OCI-LY1 (cell line): ENCODE measurements at regions not wholly inside any gene's neighbourhood (a gene's known extent, or its start where the extent isn't known, plus 50 kb on each side); places are given as distances from the start of the nearest gene placed in this dataset.

Experiments
- H2AFZ ChIP-seq: fragments of 200-600 bp; sonication (generic), shearing (Covaris generic); 2 replicates; pipeline ENCODE4 v1.6.0; 2014; ENCODE audit warnings: antibody characterized with exemption, mild to moderate bottlenecking, low read length
- H3F3A ChIP-seq: fragments of 200-600 bp; sonication (generic), shearing (Covaris generic); 2 replicates; pipeline ENCODE4 v1.6.0; 2014; ENCODE audit warnings: mild to moderate bottlenecking, antibody characterized with exemption, low read length, moderate library complexity; ENCODE audit not compliant: insufficient read depth
- H3K27ac ChIP-seq: fragments of 200-600 bp; sonication (generic); 2 replicates; pipeline ENCODE4 v1.5.1; 2014; ENCODE audit warnings: low read length, mixed run types, mild to moderate bottlenecking, low read depth; ENCODE audit not compliant: poor library complexity, severe bottlenecking
- H3K27me3 ChIP-seq: fragments of 200-600 bp; sonication (generic); 2 replicates; pipeline ENCODE4 v1.6.0; 2014; ENCODE audit warnings: antibody characterized with exemption, mild to moderate bottlenecking, low read length, moderate library complexity; ENCODE audit not compliant: insufficient read depth
- H3K36me3 ChIP-seq: fragments of 200-600 bp; sonication (generic); 2 replicates; pipeline ENCODE4 v1.6.1; 2014; ENCODE audit warnings: mild to moderate bottlenecking, antibody characterized with exemption, low read length, moderate library complexity, mixed read lengths; ENCODE audit not compliant: insufficient read depth
- H3K4me1 ChIP-seq: fragments of 200-600 bp; sonication (generic); 2 replicates; pipeline ENCODE4 v1.5.1; 2014; ENCODE audit warnings: mild to moderate bottlenecking, low read length, moderate library complexity; ENCODE audit not compliant: insufficient read depth, severe bottlenecking
- H3K4me2 ChIP-seq: fragments of 200-600 bp; sonication (generic), shearing (Covaris generic); 2 replicates; pipeline ENCODE4 v1.6.1; 2014; ENCODE audit warnings: low read length
- H3K4me3 ChIP-seq: fragments of 200-600 bp; sonication (generic); 2 replicates; pipeline ENCODE4 v1.5.1; 2014; ENCODE audit warnings: low read length, low read depth, mild to moderate bottlenecking, mixed read lengths; ENCODE audit not compliant: poor library complexity, severe bottlenecking
- H3K79me2 ChIP-seq: fragments of 200-600 bp; shearing (Covaris generic); 2 replicates; pipeline ENCODE4 v1.6.1; 2016; ENCODE audit warnings: mixed run types, low read length, mixed read lengths; ENCODE audit not compliant: insufficient read depth
- H3K9ac ChIP-seq: fragments of 200-600 bp; sonication (generic), shearing (Covaris generic); 2 replicates; pipeline ENCODE4 v1.6.1; 2014; ENCODE audit warnings: mild to moderate bottlenecking, low read length, mixed read lengths
- H3K9me2 ChIP-seq: fragments of 200-600 bp; sonication (generic), shearing (Covaris generic); 2 replicates; pipeline ENCODE4 v1.6.1; 2014; ENCODE audit warnings: low read depth, mild to moderate bottlenecking, low read length, mixed read lengths
- H3K9me3 ChIP-seq: fragments of 200-600 bp; shearing (Covaris generic); 2 replicates; pipeline ENCODE4 v1.6.1; 2014; ENCODE audit warnings: low read length, mixed read lengths
- H4K20me1 ChIP-seq: fragments of 200-600 bp; sonication (generic), shearing (Covaris generic); 2 replicates; pipeline ENCODE4 v1.6.0; 2016; ENCODE audit warnings: mild to moderate bottlenecking, low read length; ENCODE audit not compliant: insufficient read depth
- CTCF ChIP-seq: fragments of 200-600 bp; sonication (generic), shearing (Covaris generic); IDR thresholded peaks from 2 replicates; pipeline ENCODE4 v1.5.1; 2017; ENCODE audit warnings: mild to moderate bottlenecking, antibody characterized with exemption, low read length, moderate library complexity, mixed read lengths
- EZH2 ChIP-seq: fragments of 200-600 bp; sonication (generic), shearing (Covaris generic); IDR thresholded peaks from 2 replicates; pipeline ENCODE4 v1.8.0; 2017; ENCODE audit warnings: borderline replicate concordance, mixed run types, mild to moderate bottlenecking, antibody characterized with exemption, low read length, moderate library complexity, mixed read lengths

- Histone ChIP-seq H3F3A (no peaks in the 10 kb centered on the region), H3K9me2 (no peaks in the 10 kb centered on the region), H4K20me1 (no peaks in the 10 kb centered on the region), H3K9me3 (no peaks in the 10 kb centered on the region), H3K4me2 (no peak overlapping the region), H3K4me1 (no peaks in the 10 kb centered on the region), H2AFZ (no peak overlapping the region), H3K9ac (no peak overlapping the region), H3K79me2 (no peaks in the 10 kb centered on the region), H3K36me3 (no peaks in the 10 kb centered on the region), H3K4me3 (no peak overlapping the region), H3K27ac (no peak overlapping the region), H3K27me3 (no peaks in the 10 kb centered on the region)
- TF ChIP-seq CTCF (no peak), EZH2 (no peak)
These were observed 203.7 kb upstream of the FOXQ1 start for GRCh38 chr6:1108198-1108597.

- no peak overlapping the region for H3K4me3 ChIP-seq
- H3K4me1 ChIP-seq = no peaks in the 10 kb centered on the region
- H3K36me3 ChIP-seq = no peaks in the 10 kb centered on the region
- TF ChIP-seq EZH2 (no peak), CTCF (no peak)
- no peak overlapping the region for H3K4me2 ChIP-seq
- H3F3A ChIP-seq = no peaks in the 10 kb centered on the region
- no peaks in the 10 kb centered on the region for H4K20me1 ChIP-seq
- no peaks in the 10 kb centered on the region for H3K79me2 ChIP-seq
- H3K9ac ChIP-seq = no peak overlapping the region
- no peaks in the 10 kb centered on the region for H3K9me2 ChIP-seq
- H2AFZ ChIP-seq = no peak overlapping the region
- H3K27ac ChIP-seq = no peak overlapping the region
- no peaks in the 10 kb centered on the region for H3K27me3 ChIP-seq
- H3K9me3 ChIP-seq = no peaks in the 10 kb centered on the region
These were observed 204.3 kb upstream of the FOXQ1 start for GRCh38 chr6:1107578-1107977.

- TF ChIP-seq EZH2 (no peak), CTCF (no peak)
- H3K4me1 ChIP-seq = no peaks in the 10 kb centered on the region
- H3F3A ChIP-seq = no peaks in the 10 kb centered on the region
- no peak overlapping the region for H3K9ac ChIP-seq
- no peaks in the 10 kb centered on the region for H3K36me3 ChIP-seq
- H3K27me3 ChIP-seq = no peaks in the 10 kb centered on the region
- no peaks in the 10 kb centered on the region for H3K9me2 ChIP-seq
- no peaks in the 10 kb centered on the region for H3K9me3 ChIP-seq
- H3K4me3 ChIP-seq = no peak overlapping the region
- H3K79me2 ChIP-seq = no peaks in the 10 kb centered on the region
- H3K27ac ChIP-seq = no peak overlapping the region
- no peak overlapping the region for H3K4me2 ChIP-seq
- H2AFZ ChIP-seq = no peak overlapping the region
- no peaks in the 10 kb centered on the region for H4K20me1 ChIP-seq
These were observed 206.0 kb upstream of the FOXQ1 start for GRCh38 chr6:1105833-1106400.
